Smooth muscle cell (in vitro differentiated cells): ENCODE measurements at regions not wholly inside any gene's neighbourhood (a gene's known extent, or its start where the extent isn't known, plus 50 kb on each side); places are given as distances from the start of the nearest gene placed in this dataset.

Experiments used
- DNase-seq: peaks from one replicate; lab custom pipeline; 2025; ENCODE audit not compliant: unreplicated experiment; lab: John Stamatoyannopoulos, UW
- H2AFZ ChIP-seq: fragments of 200-600 bp; sonication (generic); 2 replicates; pipeline ENCODE4 v1.6.0; 2016; ENCODE audit warnings: antibody characterized with exemption, low read depth, mild to moderate bottlenecking
- H3F3A ChIP-seq: fragments of 200-600 bp; sonication (generic); 2 replicates; pipeline ENCODE4 v1.6.0; 2017; ENCODE audit warnings: antibody characterized with exemption, low read depth
- H3K27ac ChIP-seq: fragments of 200-600 bp; sonication (generic); 2 replicates; pipeline ENCODE4 v1.5.1; 2016; ENCODE audit warnings: low read depth, mild to moderate bottlenecking
- H3K27me3 ChIP-seq: fragments of 200-600 bp; sonication (generic); 2 replicates; pipeline ENCODE4 v1.6.1; 2016; ENCODE audit warnings: low read depth, mild to moderate bottlenecking
- H3K36me3 ChIP-seq: fragments of 200-600 bp; sonication (generic); 2 replicates; pipeline ENCODE4 v1.5.1; 2016; ENCODE audit warnings: low read depth
- H3K4me1 ChIP-seq: fragments of 200-600 bp; sonication (generic); 2 replicates; pipeline ENCODE4 v1.5.1; 2016; ENCODE audit warnings: low read depth
- H3K4me2 ChIP-seq: fragments of 200-600 bp; sonication (generic); 2 replicates; pipeline ENCODE4 v1.6.0; 2016; ENCODE audit warnings: mild to moderate bottlenecking
- H3K4me3 ChIP-seq: fragments of 200-600 bp; sonication (generic); 2 replicates; pipeline ENCODE4 v1.5.1; 2016; ENCODE audit warnings: mild to moderate bottlenecking
- H3K79me2 ChIP-seq: fragments of 200-600 bp; sonication (generic); 2 replicates; pipeline ENCODE4 v1.6.0; 2016; ENCODE audit warnings: low read depth, mild to moderate bottlenecking
- H3K9ac ChIP-seq: fragments of 200-600 bp; sonication (generic); 2 replicates; pipeline ENCODE4 v1.6.0; 2016; ENCODE audit warnings: low read depth
- H3K9me3 ChIP-seq: fragments of 200-600 bp; sonication (generic); replicated peaks from 2 replicates; pipeline ENCODE4 v1.5.1; 2016; ENCODE audit warnings: low read depth
- H4K20me1 ChIP-seq: fragments of 200-600 bp; sonication (generic); 2 replicates; pipeline ENCODE4 v1.6.0; 2016; ENCODE audit warnings: low read depth
- WGBS: methylation state at CpG from one replicate; pipeline ENCODE4 v1.1.7; 2016; ENCODE audit warnings: low lambda C conversion rate; 5-methylcytosine and 5-hydroxymethylcytosine counted together
- TF ChIP-seq, protein P1 (sequence below): fragments of 200-600 bp; sonication (generic); IDR thresholded peaks from 2 replicates; pipeline ENCODE4 v1.5.1; 2017; ENCODE audit warnings: borderline replicate concordance, mild to moderate bottlenecking, antibody characterized with exemption; ENCODE audit not compliant: insufficient read depth, poor library complexity, severe bottlenecking

DNA sequence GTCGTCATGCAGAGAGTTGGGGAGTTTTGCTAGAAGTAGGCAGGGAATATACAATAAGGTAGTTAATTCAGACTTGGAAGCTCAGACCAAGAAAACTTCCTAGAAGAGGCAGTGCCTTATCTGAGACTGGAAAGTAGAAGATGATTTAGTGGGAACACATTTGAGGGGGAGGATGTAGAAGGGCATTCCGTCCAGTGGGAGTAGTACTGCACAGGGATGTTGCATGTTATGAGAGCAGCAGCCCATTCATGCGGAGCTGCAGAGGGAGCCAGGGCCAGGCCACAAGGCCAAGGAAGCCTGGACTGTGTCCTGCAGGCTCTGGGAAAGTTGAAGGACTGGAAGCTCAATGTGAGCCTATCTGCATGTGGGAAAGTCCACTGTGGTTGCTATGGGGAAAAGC, 344.5 kb upstream of the EEF2KMT start:
- no peaks in the 10 kb centered on the region for H4K20me1 ChIP-seq
- no peak for DNase-seq
- no peak overlapping the region for H3K9ac ChIP-seq
- H3K4me1 ChIP-seq, result no peaks in the 10 kb centered on the region
- no peaks in the 10 kb centered on the region for H3K9me3 ChIP-seq
- H2AFZ ChIP-seq, result no peak overlapping the region
- no peaks in the 10 kb centered on the region for H3F3A ChIP-seq
- H3K79me2 ChIP-seq, result no peaks in the 10 kb centered on the region
- no peak overlapping the region for H3K4me2 ChIP-seq
- TF ChIP-seq, protein P1, sequence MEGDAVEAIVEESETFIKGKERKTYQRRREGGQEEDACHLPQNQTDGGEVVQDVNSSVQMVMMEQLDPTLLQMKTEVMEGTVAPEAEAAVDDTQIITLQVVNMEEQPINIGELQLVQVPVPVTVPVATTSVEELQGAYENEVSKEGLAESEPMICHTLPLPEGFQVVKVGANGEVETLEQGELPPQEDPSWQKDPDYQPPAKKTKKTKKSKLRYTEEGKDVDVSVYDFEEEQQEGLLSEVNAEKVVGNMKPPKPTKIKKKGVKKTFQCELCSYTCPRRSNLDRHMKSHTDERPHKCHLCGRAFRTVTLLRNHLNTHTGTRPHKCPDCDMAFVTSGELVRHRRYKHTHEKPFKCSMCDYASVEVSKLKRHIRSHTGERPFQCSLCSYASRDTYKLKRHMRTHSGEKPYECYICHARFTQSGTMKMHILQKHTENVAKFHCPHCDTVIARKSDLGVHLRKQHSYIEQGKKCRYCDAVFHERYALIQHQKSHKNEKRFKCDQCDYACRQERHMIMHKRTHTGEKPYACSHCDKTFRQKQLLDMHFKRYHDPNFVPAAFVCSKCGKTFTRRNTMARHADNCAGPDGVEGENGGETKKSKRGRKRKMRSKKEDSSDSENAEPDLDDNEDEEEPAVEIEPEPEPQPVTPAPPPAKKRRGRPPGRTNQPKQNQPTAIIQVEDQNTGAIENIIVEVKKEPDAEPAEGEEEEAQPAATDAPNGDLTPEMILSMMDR, result no peak
- H3K27ac ChIP-seq, result no peak overlapping the region
- no peak overlapping the region for H3K4me3 ChIP-seq
- peaks cover 7% of the 10 kb centered on the region for H3K27me3 ChIP-seq
- H3K36me3 ChIP-seq, result no peaks in the 10 kb centered on the region
- WGBS, result 88% methylated on average over 3 of the region's 3 CpGs

DNA sequence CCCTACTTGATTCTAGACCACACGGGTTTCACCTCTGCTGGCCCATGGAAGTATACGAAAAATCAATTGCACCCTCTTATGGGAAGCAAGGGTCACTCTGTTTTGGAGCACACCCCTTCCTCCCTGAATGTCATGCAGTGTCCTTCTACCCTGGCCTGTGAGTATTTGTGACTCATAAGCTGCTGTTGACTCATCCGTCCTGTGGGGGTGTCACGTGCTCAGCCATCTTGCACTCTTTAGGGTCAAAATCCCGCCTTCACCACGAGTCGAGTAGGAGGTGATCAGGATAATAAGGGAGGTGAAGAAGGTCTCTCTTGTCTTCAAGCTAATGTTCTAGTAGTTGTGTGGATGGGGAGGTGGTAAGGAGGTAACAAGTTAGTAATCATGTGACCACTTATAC, 341.0 kb upstream of the EEF2KMT start:
- Histone ChIP-seq H3F3A (no peaks in the 10 kb centered on the region), H3K27me3 (no peaks in the 10 kb centered on the region), H3K9ac (no peak overlapping the region), H3K9me3 (no peaks in the 10 kb centered on the region), H3K4me2 (no peak overlapping the region), H3K27ac (no peak overlapping the region), H4K20me1 (no peaks in the 10 kb centered on the region), H3K4me1 (no peaks in the 10 kb centered on the region), H3K79me2 (no peaks in the 10 kb centered on the region), H3K4me3 (no peak overlapping the region), H2AFZ (no peak overlapping the region), H3K36me3 (no peaks in the 10 kb centered on the region)
- WGBS, result 75% methylated on average over 7 of the region's 7 CpGs
- TF ChIP-seq, protein P1, result no peak
- no peak for DNase-seq

DNA sequence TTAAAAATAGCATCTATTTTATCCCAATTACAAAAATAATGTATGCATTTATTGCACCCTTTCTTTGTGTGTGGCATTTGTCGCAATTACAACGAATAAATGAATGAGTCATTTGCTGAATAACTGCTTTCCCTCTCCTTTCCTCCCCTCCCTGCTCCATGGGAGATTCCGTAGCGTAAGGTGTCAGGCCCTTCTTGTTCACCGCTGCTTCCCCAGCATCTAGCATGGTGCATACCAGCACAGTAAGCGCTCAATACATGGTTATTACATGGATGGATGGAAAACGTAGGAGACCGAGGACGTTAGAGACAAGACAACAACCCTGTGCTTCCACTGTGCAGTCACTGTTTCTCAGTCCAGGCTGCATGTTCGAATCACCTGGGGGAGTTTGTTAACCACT, 336.0 kb upstream of the EEF2KMT start:
- Histone ChIP-seq H3K36me3 (no peaks in the 10 kb centered on the region), H3K27me3 (no peaks in the 10 kb centered on the region), H3K4me3 (no peak overlapping the region), H3K79me2 (no peaks in the 10 kb centered on the region), H3F3A (no peaks in the 10 kb centered on the region), H4K20me1 (no peaks in the 10 kb centered on the region), H3K9ac (no peak overlapping the region), H3K27ac (no peak overlapping the region), H3K4me1 (no peaks in the 10 kb centered on the region), H3K4me2 (no peak overlapping the region), H2AFZ (no peak overlapping the region), H3K9me3 (no peaks in the 10 kb centered on the region)
- no peak for DNase-seq
- TF ChIP-seq, protein P1, result no peak
- 84% methylated on average over 10 of the region's 10 CpGs for WGBS

DNA sequence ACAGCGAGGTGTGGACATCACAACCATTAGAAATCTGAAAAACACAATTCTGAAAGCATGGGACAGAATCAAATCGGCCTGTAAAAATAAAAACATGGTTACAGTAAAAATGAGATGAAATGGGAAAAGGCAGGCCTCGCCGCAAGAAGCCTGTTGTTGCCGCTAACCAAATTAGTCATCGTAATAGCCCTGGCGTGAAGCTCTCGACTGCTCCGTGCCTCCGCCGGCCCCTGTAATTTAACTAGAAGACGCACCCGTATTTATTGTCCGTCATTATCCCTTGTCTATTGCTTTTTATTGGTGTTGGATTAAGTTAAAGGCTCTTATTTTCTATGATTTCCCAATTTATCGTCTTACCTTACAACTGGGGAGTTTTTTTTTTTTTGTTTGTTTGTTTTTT, 334.6 kb upstream of the EEF2KMT start:
- Histone ChIP-seq H3K79me2 (no peaks in the 10 kb centered on the region), H3K9ac (no peak overlapping the region), H3K9me3 (no peaks in the 10 kb centered on the region), H2AFZ (no peak overlapping the region), H3K36me3 (no peaks in the 10 kb centered on the region), H3K4me3 (no peak overlapping the region), H3K4me2 (no peak overlapping the region), H3K27me3 (no peaks in the 10 kb centered on the region), H3K27ac (no peak overlapping the region), H3F3A (no peaks in the 10 kb centered on the region), H4K20me1 (no peaks in the 10 kb centered on the region), H3K4me1 (no peaks in the 10 kb centered on the region)
- 88% methylated on average over 15 of the region's 15 CpGs for WGBS
- TF ChIP-seq, protein P1, result no peak
- no peak for DNase-seq
